PC-3 (cell line): ENCODE measurements at regions not wholly inside any gene's neighbourhood (a gene's known extent, or its start where the extent isn't known, plus 50 kb on each side); places are given as distances from the start of the nearest gene placed in this dataset.

ENCODE experiments used
- EZH2 ChIP-seq: fragments of 300-600 bp; sonication (generic); IDR thresholded peaks from one replicate; pipeline ENCODE4 v1.6.1; 2017; ENCODE audit warnings: antibody characterized with exemption, mild to moderate bottlenecking, low read length; ENCODE audit not compliant: unreplicated experiment
- EZH2phosphoT487 ChIP-seq: fragments of 300-600 bp; sonication (generic); IDR thresholded peaks from 2 replicates; pipeline ENCODE4 v1.6.1; 2018; ENCODE audit warnings: mild to moderate bottlenecking, antibody characterized with exemption, low read length, borderline replicate concordance
- TF ChIP-seq, protein P1 (sequence below): fragments of 300-600 bp; sonication (generic); conservative IDR thresholded peaks from 2 replicates; pipeline ENCODE4 v1.5.1; 2017; ENCODE audit warnings: antibody characterized with exemption, low read depth, mild to moderate bottlenecking, low read length

- TF ChIP-seq, protein P1, sequence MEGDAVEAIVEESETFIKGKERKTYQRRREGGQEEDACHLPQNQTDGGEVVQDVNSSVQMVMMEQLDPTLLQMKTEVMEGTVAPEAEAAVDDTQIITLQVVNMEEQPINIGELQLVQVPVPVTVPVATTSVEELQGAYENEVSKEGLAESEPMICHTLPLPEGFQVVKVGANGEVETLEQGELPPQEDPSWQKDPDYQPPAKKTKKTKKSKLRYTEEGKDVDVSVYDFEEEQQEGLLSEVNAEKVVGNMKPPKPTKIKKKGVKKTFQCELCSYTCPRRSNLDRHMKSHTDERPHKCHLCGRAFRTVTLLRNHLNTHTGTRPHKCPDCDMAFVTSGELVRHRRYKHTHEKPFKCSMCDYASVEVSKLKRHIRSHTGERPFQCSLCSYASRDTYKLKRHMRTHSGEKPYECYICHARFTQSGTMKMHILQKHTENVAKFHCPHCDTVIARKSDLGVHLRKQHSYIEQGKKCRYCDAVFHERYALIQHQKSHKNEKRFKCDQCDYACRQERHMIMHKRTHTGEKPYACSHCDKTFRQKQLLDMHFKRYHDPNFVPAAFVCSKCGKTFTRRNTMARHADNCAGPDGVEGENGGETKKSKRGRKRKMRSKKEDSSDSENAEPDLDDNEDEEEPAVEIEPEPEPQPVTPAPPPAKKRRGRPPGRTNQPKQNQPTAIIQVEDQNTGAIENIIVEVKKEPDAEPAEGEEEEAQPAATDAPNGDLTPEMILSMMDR, result no peak
- TF ChIP-seq EZH2, result no peak
- TF ChIP-seq EZH2phosphoT487, result no peak
Observed at GRCh38 chr5:159459132-159459627, 128.9 kb upstream of the IL12B start.
